Ammon's horn (tissue), 1 donor: ENCODE measurements at regions not wholly inside any gene's neighbourhood (a gene's known extent, or its start where the extent isn't known, plus 50 kb on each side); places are given as distances from the start of the nearest gene placed in this dataset.

ENCODE experiments used
- DNase-seq: peaks from one replicate; pipeline ENCODE4 v3.0.0-alpha.2; 2016; ENCODE audit warnings: low spot score

DNA sequence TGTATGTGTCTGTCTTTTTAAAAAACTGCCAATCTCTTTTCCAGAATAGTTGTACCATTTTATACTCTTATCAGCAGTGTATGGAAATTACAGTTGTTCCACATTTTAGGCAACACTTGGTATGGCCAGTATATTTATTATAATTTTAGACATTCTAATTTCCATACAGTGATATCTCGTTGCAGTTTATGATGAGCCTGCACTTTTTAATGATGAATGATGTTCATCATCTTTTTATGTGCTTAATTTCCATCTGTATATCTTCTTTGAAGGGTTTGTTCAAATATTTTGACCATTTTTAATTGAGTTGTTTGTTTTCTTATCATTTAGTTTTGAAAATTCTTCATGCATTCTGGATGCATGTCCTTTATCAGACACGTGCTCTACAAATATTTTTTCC lies 57.0 kb upstream of the UBE2E2 start:
- DNase-seq: no peak

DNA sequence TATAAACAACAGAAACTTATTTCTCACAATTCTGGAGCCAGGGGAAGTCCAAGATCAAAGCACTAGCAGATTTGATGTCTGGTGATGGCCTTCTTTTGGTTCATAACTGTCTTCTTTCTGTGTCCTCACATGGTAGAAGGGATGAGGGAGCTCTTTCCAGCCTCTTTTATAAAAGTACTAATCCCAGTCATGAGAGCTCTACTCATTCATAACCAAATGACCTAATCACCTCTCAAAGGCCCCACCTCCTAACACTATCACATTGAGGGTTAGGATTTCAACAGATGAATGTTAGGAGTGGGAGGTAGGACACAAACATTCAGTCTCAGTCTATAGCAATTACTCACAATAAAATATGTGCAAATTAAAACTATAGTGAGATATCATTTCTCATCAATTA lies 50.1 kb upstream of the UBE2E2 start:
- no peak for DNase-seq
